H9 (cell line): ENCODE measurements at regions not wholly inside any gene's neighbourhood (a gene's known extent, or its start where the extent isn't known, plus 50 kb on each side); places are given as distances from the start of the nearest gene placed in this dataset.

Experiments
- DNase-seq: peaks from one replicate; pipeline ENCODE4 v3.0.0-alpha.2; 2017
- H2AFZ ChIP-seq: one replicate; pipeline ENCODE4 v1.6.1; 2013; ENCODE audit warnings: mild to moderate bottlenecking, low read length, control low read depth, moderate library complexity
- H2AK5ac ChIP-seq: 2 replicates; pipeline ENCODE4 v1.6.1; 2013; ENCODE audit warnings: low read length, control low read depth, mixed read lengths; ENCODE audit not compliant: insufficient read length
- H2BK120ac ChIP-seq: one replicate; pipeline ENCODE4 v1.6.1; 2013; ENCODE audit warnings: low read depth, mild to moderate bottlenecking, low read length, control low read depth, inconsistent platforms; ENCODE audit not compliant: poor library complexity, severe bottlenecking
- H2BK12ac ChIP-seq: 2 replicates; pipeline ENCODE4 v1.6.1; 2013; ENCODE audit warnings: low read length, control low read depth, mixed read lengths, low read depth; ENCODE audit not compliant: insufficient read length
- H2BK15ac ChIP-seq: 2 replicates; pipeline ENCODE4 v1.6.1; 2013; ENCODE audit warnings: low read depth, low read length, control low read depth
- H2BK20ac ChIP-seq: one replicate; pipeline ENCODE4 v1.6.1; 2013; ENCODE audit warnings: low read depth, mild to moderate bottlenecking, low read length, control low read depth, inconsistent platforms; ENCODE audit not compliant: poor library complexity, severe bottlenecking
- H2BK5ac ChIP-seq: 2 replicates; pipeline ENCODE4 v1.6.1; 2013; ENCODE audit warnings: low read length, control low read depth, mixed read lengths; ENCODE audit not compliant: insufficient read length
- H3K14ac ChIP-seq: 2 replicates; pipeline ENCODE4 v1.6.1; 2013; ENCODE audit warnings: low read length, control low read depth; ENCODE audit not compliant: insufficient read depth
- H3K18ac ChIP-seq: 2 replicates; pipeline ENCODE4 v1.6.1; 2013; ENCODE audit warnings: low read depth, mild to moderate bottlenecking, mixed read lengths, low read length, control low read depth; ENCODE audit not compliant: insufficient read length
- H3K23ac ChIP-seq: 2 replicates; pipeline ENCODE4 v1.6.1; 2013; ENCODE audit warnings: low read length, control low read depth, mixed read lengths, low read depth; ENCODE audit not compliant: insufficient read length
- H3K23me2 ChIP-seq: 2 replicates; pipeline ENCODE4 v1.6.1; 2013; ENCODE audit warnings: low read depth, mild to moderate bottlenecking, mixed read lengths, low read length, control low read depth; ENCODE audit not compliant: insufficient read length, poor library complexity, severe bottlenecking
- H3K27ac ChIP-seq: 2 replicates; pipeline ENCODE4 v1.5.1; 2013; ENCODE audit warnings: low read length, control low read depth, mixed read lengths, low read depth; ENCODE audit not compliant: insufficient read length
- H3K27me3 ChIP-seq: 2 replicates; pipeline ENCODE4 v1.6.1; 2013; ENCODE audit warnings: low read length, control low read depth, inconsistent platforms; ENCODE audit not compliant: insufficient read depth
- H3K4ac ChIP-seq: 2 replicates; pipeline ENCODE4 v1.6.1; 2013; ENCODE audit warnings: low read depth, mild to moderate bottlenecking, control low read depth, inconsistent platforms, low read length, moderate library complexity
- H3K4me1 ChIP-seq: 2 replicates; pipeline ENCODE4 v1.6.1; 2013; ENCODE audit warnings: low read length, control low read depth, inconsistent platforms; ENCODE audit not compliant: insufficient read depth
- H3K4me2 ChIP-seq: 2 replicates; pipeline ENCODE4 v1.6.1; 2013; ENCODE audit warnings: low read length, control low read depth, mixed read lengths; ENCODE audit not compliant: insufficient read length, insufficient read depth
- H3K56ac ChIP-seq: 2 replicates; pipeline ENCODE4 v1.6.1; 2013; ENCODE audit warnings: low read depth, mild to moderate bottlenecking, mixed read lengths, low read length, control low read depth; ENCODE audit not compliant: insufficient read length
- H3K79me1 ChIP-seq: 2 replicates; pipeline ENCODE4 v1.6.1; 2013; ENCODE audit warnings: low read depth, mild to moderate bottlenecking, moderate library complexity, low read length, control low read depth, inconsistent platforms; ENCODE audit not compliant: insufficient read depth, poor library complexity, severe bottlenecking
- H3K79me2 ChIP-seq: 2 replicates; pipeline ENCODE4 v1.6.1; 2013; ENCODE audit warnings: low read length, control low read depth, inconsistent platforms; ENCODE audit not compliant: insufficient read depth
- H3K9ac ChIP-seq: 2 replicates; pipeline ENCODE4 v1.6.1; 2013; ENCODE audit warnings: low read length, control low read depth, mixed read lengths; ENCODE audit not compliant: insufficient read length; ENCODE audit errors: extremely low read depth
- H3K9me3 ChIP-seq: one replicate; pipeline ENCODE4 v1.6.1; 2013; ENCODE audit warnings: low read depth, low read length, inconsistent platforms; ENCODE audit not compliant: control insufficient read depth
- H3T11ph ChIP-seq: one replicate; pipeline ENCODE4 v1.6.1; 2013; ENCODE audit warnings: mild to moderate bottlenecking, low read length, control low read depth, inconsistent platforms
- H4K20me1 ChIP-seq: one replicate; pipeline ENCODE4 v1.6.1; 2013; ENCODE audit not compliant: control insufficient read depth, insufficient read length, insufficient read depth
- H4K5ac ChIP-seq: 2 replicates; pipeline ENCODE4 v1.6.1; 2013; ENCODE audit warnings: low read depth, mild to moderate bottlenecking, mixed read lengths, low read length, control low read depth; ENCODE audit not compliant: insufficient read length
- H4K8ac ChIP-seq: replicated peaks from 2 replicates; pipeline ENCODE4 v1.6.1; 2013; ENCODE audit warnings: low read length, control low read depth, mixed read lengths, low read depth; ENCODE audit not compliant: insufficient read length
- H4K91ac ChIP-seq: 2 replicates; pipeline ENCODE4 v1.6.1; 2013; ENCODE audit warnings: low read depth, mild to moderate bottlenecking, moderate library complexity, mixed read lengths, low read length, control low read depth; ENCODE audit not compliant: insufficient read length
- H3K27ac Mint-ChIP-seq, 3 experiments: 2 replicates in 2 of 3; 3 replicates in 1 of 3; pipeline ENCODE4 v1.8.0; 2020 to 2021; ENCODE audit warnings: mixed read lengths in 3 of 3, mild to moderate bottlenecking in 1 of 3, moderate library complexity in 1 of 3
- H3K27me3 Mint-ChIP-seq: 2 replicates; pipeline ENCODE4 v1.8.0; 2021; ENCODE audit warnings: low read depth, mild to moderate bottlenecking, moderate library complexity, mixed read lengths
- H3K36me3 Mint-ChIP-seq, 3 experiments: 2 replicates in 2 of 3; 3 replicates in 1 of 3; pipeline ENCODE4 v1.8.0; 2020 to 2021; ENCODE audit warnings: low read depth in 3 of 3, mixed read lengths in 3 of 3; ENCODE audit not compliant: insufficient read depth in 1 of 3
- H3K4me1 Mint-ChIP-seq, 2 experiments: 2 replicates each; pipeline ENCODE4 v1.8.0; 2020; ENCODE audit warnings: mixed read lengths in 2 of 2
- H3K4me3 Mint-ChIP-seq, 2 experiments: 2 replicates in 1 of 2; 3 replicates in 1 of 2; pipeline ENCODE4 v1.8.0; 2020 to 2021; ENCODE audit warnings: mild to moderate bottlenecking in 2 of 2, mixed read lengths in 2 of 2, moderate library complexity in 1 of 2
- H3K9me3 Mint-ChIP-seq, 2 experiments: 2 replicates in 1 of 2; 3 replicates in 1 of 2; pipeline ENCODE4 v1.8.0; 2020; ENCODE audit warnings: mild to moderate bottlenecking in 2 of 2, mixed read lengths in 2 of 2, moderate library complexity in 1 of 2
- WGBS: extraction: QIAGEN DNeasy Blood & Tissue Kit; methylation state at CpG from one replicate; pipeline ENCODE4 v1.1.7; 2013; ENCODE audit warnings: missing lambda C conversion rate, low lambda C conversion rate, mixed read lengths; ENCODE audit not compliant: insufficient read length; ENCODE audit errors: extremely low coverage; 5-methylcytosine and 5-hydroxymethylcytosine counted together
- TF ChIP-seq, protein P1 (sequence below): fragments of 200-600 bp; sonication (generic); conservative IDR thresholded peaks from 3 replicates; pipeline ENCODE4 v1.8.0; 2021; ENCODE audit warnings: antibody characterized with exemption, mild to moderate bottlenecking

GRCh38 chr20:19943061-19943521, 74.1 kb upstream of the NAA20 start:
- peaks cover 4% of the 10 kb centered on the region in 2 experiments; a peak in 2 of 4 replicates for H3K4me1 Mint-ChIP-seq
- H3T11ph ChIP-seq, result no peak overlapping the region
- no peaks in the 10 kb centered on the region for H3K23me2 ChIP-seq
- no peak overlapping the region for H2BK15ac ChIP-seq
- no peak overlapping the region for H3K4me2 ChIP-seq
- no peak overlapping the region for H2BK120ac ChIP-seq
- no CpG with 5 or more reads among the region's 7 CpGs for WGBS
- H3K14ac ChIP-seq, result no peak overlapping the region
- H2BK12ac ChIP-seq, result no peak overlapping the region
- no peak overlapping the region for H3K9ac ChIP-seq
- no peak overlapping the region for H3K4me3 Mint-ChIP-seq
- no peaks in the 10 kb centered on the region for H3K9me3 ChIP-seq
- no peak for DNase-seq
- no peak overlapping the region for H2BK5ac ChIP-seq
- no peak overlapping the region for H3K23ac ChIP-seq
- H3K27me3 ChIP-seq, result no peaks in the 10 kb centered on the region
- H3K4ac ChIP-seq, result no peak overlapping the region
- H3K18ac ChIP-seq, result no peak overlapping the region
- H4K20me1 ChIP-seq, result no peaks in the 10 kb centered on the region
- H2AFZ ChIP-seq, result no peak overlapping the region
- no peaks in the 10 kb centered on the region for H3K4me1 ChIP-seq
- no peak overlapping the region for H4K5ac ChIP-seq
- H4K91ac ChIP-seq, result no peak overlapping the region
- no peaks in the 10 kb centered on the region for H3K9me3 Mint-ChIP-seq
- no peaks in the 10 kb centered on the region for H3K79me2 ChIP-seq
- no peak overlapping the region for H4K8ac ChIP-seq
- no peak overlapping the region for H3K27ac Mint-ChIP-seq
- TF ChIP-seq, protein P1, sequence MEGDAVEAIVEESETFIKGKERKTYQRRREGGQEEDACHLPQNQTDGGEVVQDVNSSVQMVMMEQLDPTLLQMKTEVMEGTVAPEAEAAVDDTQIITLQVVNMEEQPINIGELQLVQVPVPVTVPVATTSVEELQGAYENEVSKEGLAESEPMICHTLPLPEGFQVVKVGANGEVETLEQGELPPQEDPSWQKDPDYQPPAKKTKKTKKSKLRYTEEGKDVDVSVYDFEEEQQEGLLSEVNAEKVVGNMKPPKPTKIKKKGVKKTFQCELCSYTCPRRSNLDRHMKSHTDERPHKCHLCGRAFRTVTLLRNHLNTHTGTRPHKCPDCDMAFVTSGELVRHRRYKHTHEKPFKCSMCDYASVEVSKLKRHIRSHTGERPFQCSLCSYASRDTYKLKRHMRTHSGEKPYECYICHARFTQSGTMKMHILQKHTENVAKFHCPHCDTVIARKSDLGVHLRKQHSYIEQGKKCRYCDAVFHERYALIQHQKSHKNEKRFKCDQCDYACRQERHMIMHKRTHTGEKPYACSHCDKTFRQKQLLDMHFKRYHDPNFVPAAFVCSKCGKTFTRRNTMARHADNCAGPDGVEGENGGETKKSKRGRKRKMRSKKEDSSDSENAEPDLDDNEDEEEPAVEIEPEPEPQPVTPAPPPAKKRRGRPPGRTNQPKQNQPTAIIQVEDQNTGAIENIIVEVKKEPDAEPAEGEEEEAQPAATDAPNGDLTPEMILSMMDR, result no peak
- no peaks in the 10 kb centered on the region for H3K79me1 ChIP-seq
- no peaks in the 10 kb centered on the region for H3K36me3 Mint-ChIP-seq
- no peaks in the 10 kb centered on the region for H3K27me3 Mint-ChIP-seq
- H2AK5ac ChIP-seq, result no peak overlapping the region
- H2BK20ac ChIP-seq, result no peak overlapping the region
- no peak overlapping the region for H3K56ac ChIP-seq
- H3K27ac ChIP-seq, result no peak overlapping the region
